ENCODE measurements at regions not wholly inside any gene's neighbourhood (a gene's known extent, or its start where the extent isn't known, plus 50 kb on each side); places are given as distances from the start of the nearest gene placed in this dataset.

- Histone ChIP-seq H3K4me3 (no peak overlapping the region), H3K36me3 (peaks cover 0 to 1% (median 0%) of the 10 kb centered on the region in 4 donors), H3K27me3 (no peaks in the 10 kb centered on the region), H3K27ac (no peak overlapping the region), H3K9me3 (no peaks in the 10 kb centered on the region), H3K4me1 (no peaks in the 10 kb centered on the region)
- peak in 2 of 4 donors; percentile 38 to 40 for ATAC-seq
- intact Hi-C loops (cut with DNase I): no loop called here
- TF ChIP-seq POLR2A (IDR thresholded peaks at IDR 0.05) (no peak), CTCF (IDR thresholded peaks at IDR 0.05) (no peak)
- DNase-seq: no peak
- 64% methylated on average over 6 of the region's 7 CpGs for WGBS (ENCODE audit: insufficient coverage, low coverage, low lambda C conversion rate, missing lambda C conversion rate)
Measured at GRCh38 chr5:120093178-120093577, 370.9 kb upstream of the PRR16 start.

DNA sequence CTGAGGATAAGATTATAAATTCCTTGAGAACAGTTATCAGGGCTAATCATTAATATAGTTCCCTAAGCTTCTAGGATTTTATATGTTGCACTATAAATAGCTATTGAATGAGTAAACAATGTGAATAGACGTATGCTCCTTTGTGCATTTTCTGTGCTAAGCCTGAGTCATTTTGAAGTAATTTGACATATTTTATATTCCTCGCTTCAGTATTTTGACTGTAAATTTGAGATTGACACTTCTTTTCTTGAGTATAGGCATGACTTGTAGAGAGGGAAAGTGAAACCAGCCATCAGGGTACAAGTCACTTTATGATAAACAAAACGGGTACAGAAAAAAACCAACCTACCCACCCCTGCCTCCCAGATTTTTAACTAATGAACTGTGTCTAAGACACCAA is 367.7 kb upstream of the PRR16 start:
- intact Hi-C loops (cut with DNase I): no loop called here
- Histone ChIP-seq H3K27ac (no peak overlapping the region), H3K9me3 (no peaks in the 10 kb centered on the region), H3K4me3 (no peak overlapping the region), H3K4me1 (no peaks in the 10 kb centered on the region), H3K27me3 (no peaks in the 10 kb centered on the region), H3K36me3 (peaks cover 0 to 1% (median 0%) of the 10 kb centered on the region in 4 donors)
- peak in 1 of 4 donors; percentile 33 for ATAC-seq
- WGBS (ENCODE audit: insufficient coverage, low coverage, low lambda C conversion rate, missing lambda C conversion rate): 26% methylated on average over 3 of the region's 3 CpGs
- no peak for DNase-seq
- no peak for TF ChIP-seq POLR2A (IDR thresholded peaks at IDR 0.05)
- TF ChIP-seq CTCF (IDR thresholded peaks at IDR 0.05): no peak

DNA sequence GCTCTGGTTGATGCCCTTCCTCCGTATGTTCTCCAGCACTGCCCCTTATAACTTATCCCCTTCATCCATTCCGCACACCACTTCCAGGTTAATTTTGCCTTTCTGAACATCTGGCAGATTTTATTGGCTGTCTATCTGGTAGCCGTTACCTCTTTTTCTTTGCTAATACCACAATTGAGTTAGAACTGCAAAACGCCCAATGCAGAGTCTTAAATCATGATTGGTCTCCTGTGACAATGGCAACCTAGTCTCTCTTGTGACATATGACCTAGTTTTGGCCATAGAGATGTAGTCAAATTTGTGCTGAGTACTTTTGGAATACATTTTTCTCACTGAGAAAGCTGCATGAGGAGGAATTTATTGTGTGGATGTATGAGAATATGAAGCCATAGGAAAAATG is 365.7 kb upstream of the PRR16 start:
- intact Hi-C loops (cut with DNase I): no loop called here
- Histone ChIP-seq H3K27me3 (no peaks in the 10 kb centered on the region), H3K36me3 (peaks cover 0 to 1% (median 0%) of the 10 kb centered on the region in 4 donors), H3K27ac (no peak overlapping the region), H3K4me1 (no peaks in the 10 kb centered on the region), H3K9me3 (no peaks in the 10 kb centered on the region), H3K4me3 (no peak overlapping the region)
- ATAC-seq (no peak), DNase-seq (no peak)
- TF ChIP-seq POLR2A (IDR thresholded peaks at IDR 0.05): no peak
- WGBS (ENCODE audit: insufficient coverage, low coverage, low lambda C conversion rate, missing lambda C conversion rate): 56% methylated on average over 4 of the region's 4 CpGs

DNA sequence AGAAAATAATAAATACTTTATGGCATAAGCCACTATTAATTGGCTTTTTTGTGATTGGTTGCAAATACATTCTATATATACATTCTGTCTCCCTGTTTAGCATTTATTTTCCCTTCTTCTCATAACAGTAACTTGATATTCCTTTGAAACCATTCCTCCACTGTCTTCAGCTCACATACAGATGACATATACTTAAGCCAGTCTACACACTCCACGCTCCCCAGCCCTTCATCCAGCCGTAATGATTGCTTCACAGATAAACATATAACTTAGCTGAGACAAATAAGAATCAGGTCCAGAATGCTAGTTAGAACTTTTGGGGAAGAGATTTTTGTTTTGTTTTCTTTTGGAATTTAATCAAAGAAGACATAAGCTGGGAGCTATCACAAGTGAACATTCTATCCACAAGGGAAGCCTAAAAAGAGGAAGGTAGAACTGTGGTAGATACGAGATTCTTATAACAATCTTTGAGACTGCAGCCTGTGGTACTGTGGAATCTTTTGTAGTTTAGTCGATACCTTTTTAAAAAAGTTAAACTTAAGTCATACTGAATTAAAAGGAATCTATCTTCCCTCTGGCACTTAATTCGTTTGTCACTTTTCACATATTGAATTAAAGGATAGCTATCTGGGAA is 365.1 kb upstream of the PRR16 start:
- H3K36me3 ChIP-seq: peaks cover 0 to 1% (median 0%) of the 10 kb centered on the region in 4 donors
- ATAC-seq (no peak), DNase-seq (no peak)
- H3K27ac ChIP-seq: no peak overlapping the region
- H3K9me3 ChIP-seq: no peaks in the 10 kb centered on the region
- 36% methylated on average over 5 of the region's 5 CpGs for WGBS (ENCODE audit: insufficient coverage, low coverage, low lambda C conversion rate, missing lambda C conversion rate)
- H3K4me3 ChIP-seq: no peak overlapping the region
- no peaks in the 10 kb centered on the region for H3K4me1 ChIP-seq
- TF ChIP-seq POLR2A (IDR thresholded peaks at IDR 0.05) (no peak), CTCF (IDR thresholded peaks at IDR 0.05) (no peak)
- intact Hi-C loops (cut with DNase I): no loop called here
- no peaks in the 10 kb centered on the region for H3K27me3 ChIP-seq

DNA sequence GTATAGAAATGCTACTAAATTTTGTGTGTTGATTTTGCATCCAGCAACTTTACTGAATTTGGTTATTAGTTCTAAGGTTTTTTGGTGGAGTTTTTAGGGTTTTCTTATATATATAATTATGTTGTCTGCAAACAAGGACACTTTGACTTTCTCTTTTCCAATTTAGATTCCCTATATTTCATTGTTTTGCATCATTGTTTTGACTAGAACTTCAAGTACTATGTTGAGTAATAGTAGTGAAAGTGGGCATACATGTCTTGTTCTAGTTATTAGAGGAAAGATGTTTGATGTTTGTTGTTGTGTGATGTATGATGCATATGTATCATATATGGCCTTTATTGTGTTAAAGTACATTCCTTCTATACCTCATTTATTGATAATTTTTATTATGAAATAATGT is 362.3 kb upstream of the PRR16 start:
- Histone ChIP-seq H3K4me1 (no peaks in the 10 kb centered on the region), H3K27me3 (no peaks in the 10 kb centered on the region), H3K36me3 (peaks cover 0 to 1% (median 0%) of the 10 kb centered on the region in 4 donors), H3K4me3 (no peak overlapping the region), H3K27ac (no peak overlapping the region), H3K9me3 (no peaks in the 10 kb centered on the region)
- DNase-seq (no peak), ATAC-seq (no peak)
- intact Hi-C loops (cut with DNase I): no loop called here
- TF ChIP-seq POLR2A (IDR thresholded peaks at IDR 0.05) (no peak), CTCF (IDR thresholded peaks at IDR 0.05) (no peak)

All from right lobe of liver (tissue), 6 donors.